K562 (cell line): ENCODE measurements at regions not wholly inside any gene's neighbourhood (a gene's known extent, or its start where the extent isn't known, plus 50 kb on each side); places are given as distances from the start of the nearest gene placed in this dataset.

Experiments used
- ATAC-seq: fragments of 200-7000 bp; cut with Tn5 transposase; 3 replicates; pipeline ENCODE4 v1.9.1; 2020; ENCODE audit warnings: moderate library complexity
- BruUV-seq: library from RNA; stranded (reverse); fragments of 400-500 nt; replicated peaks from 2 replicates; lab custom pipeline; 2021; lab: Mats Ljungman, UMichigan
- CTCF ChIA-PET: fragments of 300-600 bp; formaldehyde crosslinking; extraction: SDS; loops from one replicate; lab custom pipeline; 2021; ENCODE audit warnings: low intra/inter-chr PET ratio; lab: Yijun Ruan, JAX
- POLR2A ChIA-PET: fragments of 300-600, 350-650 bp; sonication (Branson Sonifier 250); formaldehyde crosslinking; extraction: SDS; loops from one replicate; lab custom pipeline; 2021; ENCODE audit warnings: antibody characterized with exemption, inconsistent platforms; lab: Yijun Ruan, JAX
- DNase-seq, 4 experiments: peaks; one replicate each; pipeline versions ENCODE4 v3.0.0 to v3.0.0-alpha.2; 2011 to 2018; ENCODE audit warnings: low spot score in 3 of 4, mixed read lengths in 3 of 4; ENCODE audit errors: extremely low read depth in 1 of 4
- FAIRE-seq: peaks from 2 replicates; lab custom pipeline; 2011; peaks lifted over from hg19 to GRCh38; lab: Jason Lieb, UNC
- H2AFZ ChIP-seq: 2 replicates; pipeline ENCODE4 v1.6.0; 2011; ENCODE audit warnings: low read depth, low read length, control low read depth, inconsistent platforms
- H3K27ac ChIP-seq: fragments of 200-600 bp; 3 replicates; pipeline ENCODE4 v1.8.0; 2011; ENCODE audit warnings: low read depth, mild to moderate bottlenecking, control low read depth, inconsistent platforms, low read length, moderate library complexity, mixed read lengths; ENCODE audit errors: extremely low read depth
- H3K27me3 ChIP-seq, 2 experiments: fragments of 300-600 bp in 1 of 2; 2 replicates in 1 of 2; 3 replicates in 1 of 2; pipeline versions ENCODE4 v1.6.0 to v1.8.0; 2011; ENCODE audit warnings: inconsistent platforms in 2 of 2, low read length in 2 of 2, mild to moderate bottlenecking in 1 of 2, mixed read lengths in 1 of 2, moderate library complexity in 1 of 2; ENCODE audit not compliant: control insufficient read depth in 2 of 2, insufficient read depth in 2 of 2
- H3K36me3 ChIP-seq: fragments of 300-600 bp; 3 replicates; pipeline ENCODE4 v1.8.0; 2011; ENCODE audit warnings: mild to moderate bottlenecking, low read length, inconsistent platforms; ENCODE audit not compliant: control insufficient read depth, insufficient read depth
- H3K4me1 ChIP-seq, 2 experiments: fragments of 200-600 bp in 1 of 2; replicated peaks in 1 of 2; 2 replicates in 1 of 2; 3 replicates in 1 of 2; pipeline versions ENCODE4 v1.5.1 to v1.8.0; 2011; ENCODE audit warnings: inconsistent platforms in 2 of 2, low read length in 2 of 2, mild to moderate bottlenecking in 1 of 2, mixed read lengths in 1 of 2, moderate library complexity in 1 of 2; ENCODE audit not compliant: control insufficient read depth in 2 of 2, insufficient read depth in 2 of 2
- H3K4me2 ChIP-seq: 2 replicates; pipeline ENCODE4 v1.6.1; 2011; ENCODE audit warnings: low read length, control low read depth, inconsistent platforms, mixed read lengths; ENCODE audit not compliant: insufficient read depth
- H3K4me3 ChIP-seq: fragments of 200-600 bp; sonication (generic), shearing (Covaris generic); 2 replicates; pipeline ENCODE4 v1.5.1; 2016; ENCODE audit warnings: control low read depth, inconsistent platforms
- H3K79me2 ChIP-seq: fragments of 200-600 bp; 3 replicates; pipeline ENCODE4 v1.8.0; 2011; ENCODE audit warnings: low read length, inconsistent platforms; ENCODE audit not compliant: control insufficient read depth, insufficient read depth
- H3K9ac ChIP-seq, 2 experiments: 2 replicates each; pipeline versions ENCODE4 v1.6.0 to v1.6.1; 2011; ENCODE audit warnings: low read depth in 2 of 2, low read length in 2 of 2, control low read depth in 1 of 2, inconsistent platforms in 1 of 2, mild to moderate bottlenecking in 1 of 2, mixed read lengths in 1 of 2; ENCODE audit not compliant: insufficient read depth in 1 of 2
- H3K9me1 ChIP-seq: one replicate; pipeline ENCODE4 v1.6.0; 2011; ENCODE audit warnings: inconsistent platforms, mild to moderate bottlenecking, low read length, moderate library complexity; ENCODE audit not compliant: control insufficient read depth, insufficient read depth
- H3K9me3 ChIP-seq: replicated peaks from 2 replicates; pipeline ENCODE4 v1.5.1; 2011; ENCODE audit warnings: low read depth, low read length, inconsistent platforms; ENCODE audit not compliant: control insufficient read depth, insufficient read depth
- H4K20me1 ChIP-seq: replicated peaks from 2 replicates; pipeline ENCODE4 v1.6.1; 2011; ENCODE audit warnings: low read length, inconsistent platforms, mixed read lengths; ENCODE audit not compliant: control insufficient read depth, insufficient read depth
- BRD4 ChIP-seq: fragments of 200-600 bp; sonication (generic); IDR thresholded peaks from 2 replicates; pipeline ENCODE4 v1.6.1; 2017; ENCODE audit warnings: inconsistent platforms
- HOXB6 ChIP-seq: fragments of 250-450 bp; sonication (Bioruptor Pico); IDR thresholded peaks from 2 replicates; pipeline ENCODE4 v1.5.1; 2022; ENCODE audit warnings: mild to moderate bottlenecking, borderline replicate concordance
- JUN ChIP-seq, 2 experiments: sonication (generic) in 1 of 2; formaldehyde crosslinking in 1 of 2; IDR thresholded peaks; 2 replicates each; pipeline versions ENCODE4 v1.6.1 to v1.8.0; 2012 to 2022; ENCODE audit warnings: borderline replicate concordance in 2 of 2, mild to moderate bottlenecking in 2 of 2, improper control_type of control experiment in 1 of 2, low read depth in 1 of 2, low read length in 1 of 2, missing genetic modification reagents in 1 of 2
- MXD1 ChIP-seq: fragments of 250-450 bp; sonication (Bioruptor Pico); IDR thresholded peaks from 2 replicates; pipeline ENCODE4 v1.8.0; 2021; ENCODE audit warnings: borderline replicate concordance, mild to moderate bottlenecking, moderate library complexity; ENCODE audit not compliant: poor library complexity, severe bottlenecking
- NR2C1 ChIP-seq, 2 experiments: fragments of 450-650 bp; IDR thresholded peaks; 2 replicates each; pipeline ENCODE4 v1.6.1; 2017; ENCODE audit warnings: mild to moderate bottlenecking in 2 of 2, antibody characterized with exemption in 1 of 2, inconsistent platforms in 1 of 2, missing compliant biosample characterization in 1 of 2, missing genetic modification characterization in 1 of 2
- SOX6 ChIP-seq: fragments of 450-650 bp; IDR thresholded peaks from 2 replicates; pipeline ENCODE4 v1.6.1; 2014; ENCODE audit warnings: mild to moderate bottlenecking
- VEZF1 ChIP-seq: fragments of 200-800 bp; sonication (Bioruptor generic); IDR thresholded peaks from 2 replicates; pipeline ENCODE4 v1.6.1; 2017; ENCODE audit warnings: missing genetic modification characterization, missing compliant biosample characterization
- ZKSCAN8 ChIP-seq: fragments of 200-800 bp; sonication (Bioruptor generic); IDR thresholded peaks from 2 replicates; pipeline ENCODE4 v1.6.1; 2016; ENCODE audit warnings: missing genetic modification characterization, missing compliant biosample characterization
- ZNF23 ChIP-seq: fragments of 250-450 bp; sonication (Bioruptor Pico); IDR thresholded peaks from 2 replicates; pipeline ENCODE4 v1.4.0; 2020; ENCODE audit warnings: mild to moderate bottlenecking
- in situ Hi-C: fragments of 300-500 bp; cut with MboI; formaldehyde crosslinking; loops from 4 replicates; pipeline ENCODE4 v1.15.0; 2018; ENCODE audit warnings: inconsistent platforms, mixed read lengths
- intact Hi-C: fragments of 100-400 bp; cut with micrococcal nuclease; formaldehyde crosslinking; loops from 2 replicates; pipeline ENCODE4 v1.14.2; 2022
- TF ChIP-seq, protein P1 (sequence below): IDR thresholded peaks from 2 replicates; pipeline ENCODE4 v1.6.1; 2014; ENCODE audit warnings: antibody characterized with exemption
- TF ChIP-seq, protein P2 (sequence below): fragments of 250-450 bp; sonication (Bioruptor Pico); IDR thresholded peaks from 2 replicates; pipeline ENCODE4 v1.4.0; 2020; ENCODE audit warnings: mild to moderate bottlenecking, moderate library complexity, borderline replicate concordance

DNA sequence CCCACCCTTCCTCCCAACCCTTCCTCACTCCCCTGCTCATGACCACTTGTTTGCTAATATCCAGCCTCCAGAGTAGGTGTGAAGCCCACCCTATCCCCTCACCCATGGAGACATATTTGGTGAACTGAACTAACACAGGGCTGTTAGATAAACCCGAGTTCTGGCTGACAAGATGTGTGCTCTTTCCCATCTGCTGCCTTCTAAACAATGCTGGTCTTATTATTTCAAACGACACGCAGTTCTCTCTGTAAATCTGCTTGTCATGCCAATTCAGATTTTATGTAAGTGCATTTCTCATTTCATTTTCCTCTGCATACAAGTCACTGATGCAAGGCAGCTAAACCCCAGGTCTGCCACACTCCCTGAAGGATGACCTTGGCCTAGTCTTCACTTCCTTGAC, 343.0 kb upstream of the CDH5 start (continued):
- TF ChIP-seq, protein P1, sequence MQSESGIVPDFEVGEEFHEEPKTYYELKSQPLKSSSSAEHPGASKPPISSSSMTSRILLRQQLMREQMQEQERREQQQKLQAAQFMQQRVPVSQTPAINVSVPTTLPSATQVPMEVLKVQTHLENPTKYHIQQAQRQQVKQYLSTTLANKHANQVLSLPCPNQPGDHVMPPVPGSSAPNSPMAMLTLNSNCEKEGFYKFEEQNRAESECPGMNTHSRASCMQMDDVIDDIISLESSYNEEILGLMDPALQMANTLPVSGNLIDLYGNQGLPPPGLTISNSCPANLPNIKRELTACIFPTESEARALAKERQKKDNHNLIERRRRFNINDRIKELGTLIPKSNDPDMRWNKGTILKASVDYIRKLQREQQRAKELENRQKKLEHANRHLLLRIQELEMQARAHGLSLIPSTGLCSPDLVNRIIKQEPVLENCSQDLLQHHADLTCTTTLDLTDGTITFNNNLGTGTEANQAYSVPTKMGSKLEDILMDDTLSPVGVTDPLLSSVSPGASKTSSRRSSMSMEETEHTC, result no peak
- no peak for TF ChIP-seq MXD1 (CRISPR knock-in tag)
- no peak for TF ChIP-seq VEZF1 (CRISPR knock-in tag)
- no peak for TF ChIP-seq SOX6

DNA sequence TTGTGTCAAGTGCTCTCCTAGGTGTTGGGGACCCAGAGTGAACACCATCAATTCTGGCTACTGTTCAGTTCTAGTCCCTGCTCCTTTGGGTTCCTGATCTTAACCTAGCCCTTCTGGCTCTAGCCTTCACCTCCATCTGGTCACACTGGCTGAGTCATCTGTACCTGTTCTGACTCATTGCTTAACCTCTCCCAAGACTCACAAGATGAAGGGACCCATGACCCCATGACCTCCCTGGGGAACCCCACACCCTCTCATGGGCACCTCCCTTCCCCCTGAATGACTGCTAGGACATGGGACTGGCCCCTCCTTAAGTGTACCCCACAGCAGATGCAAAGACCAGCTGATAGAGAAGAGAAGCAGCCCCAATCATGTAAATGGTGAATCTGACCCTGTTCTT, 345.8 kb upstream of the CDH5 start:
- Histone ChIP-seq H4K20me1 (no peaks in the 10 kb centered on the region), H3K4me1 (no peaks in the 10 kb centered on the region; a peak in 1 of 5 replicates), H3K4me3 (no peak overlapping the region), H3K27me3 (no peaks in the 10 kb centered on the region; a peak in 1 of 5 replicates), H2AFZ (no peak overlapping the region), H3K9ac (no peak overlapping the region), H3K9me1 (no peaks in the 10 kb centered on the region), H3K4me2 (no peak overlapping the region), H3K9me3 (no peaks in the 10 kb centered on the region), H3K27ac (no peak overlapping the region), H3K36me3 (no peaks in the 10 kb centered on the region), H3K79me2 (no peaks in the 10 kb centered on the region)
- POLR2A ChIA-PET, result no interaction called here
- intact Hi-C loops (no loop called here), in situ Hi-C loops (no loop called here)
- no peak for FAIRE-seq
- BruUV-seq, result no TSS peak
- DNase-seq, result peak in 1 of 4 experiments; percentile 14
- CTCF ChIA-PET, result no interaction called here
- no peak for ATAC-seq
- TF ChIP-seq BRD4, result no peak
- no peak for TF ChIP-seq HOXB6 (CRISPR knock-in tag)
- no peak for TF ChIP-seq NR2C1 (IDR thresholded peaks at IDR 0.05)
- peak; percentile 21; the same call in 1 of the 2 replicates for TF ChIP-seq NR2C1 (tag; IDR thresholded peaks at IDR 0.05)
- no peak for TF ChIP-seq ZNF23 (CRISPR knock-in tag)
- TF ChIP-seq, protein P2, sequence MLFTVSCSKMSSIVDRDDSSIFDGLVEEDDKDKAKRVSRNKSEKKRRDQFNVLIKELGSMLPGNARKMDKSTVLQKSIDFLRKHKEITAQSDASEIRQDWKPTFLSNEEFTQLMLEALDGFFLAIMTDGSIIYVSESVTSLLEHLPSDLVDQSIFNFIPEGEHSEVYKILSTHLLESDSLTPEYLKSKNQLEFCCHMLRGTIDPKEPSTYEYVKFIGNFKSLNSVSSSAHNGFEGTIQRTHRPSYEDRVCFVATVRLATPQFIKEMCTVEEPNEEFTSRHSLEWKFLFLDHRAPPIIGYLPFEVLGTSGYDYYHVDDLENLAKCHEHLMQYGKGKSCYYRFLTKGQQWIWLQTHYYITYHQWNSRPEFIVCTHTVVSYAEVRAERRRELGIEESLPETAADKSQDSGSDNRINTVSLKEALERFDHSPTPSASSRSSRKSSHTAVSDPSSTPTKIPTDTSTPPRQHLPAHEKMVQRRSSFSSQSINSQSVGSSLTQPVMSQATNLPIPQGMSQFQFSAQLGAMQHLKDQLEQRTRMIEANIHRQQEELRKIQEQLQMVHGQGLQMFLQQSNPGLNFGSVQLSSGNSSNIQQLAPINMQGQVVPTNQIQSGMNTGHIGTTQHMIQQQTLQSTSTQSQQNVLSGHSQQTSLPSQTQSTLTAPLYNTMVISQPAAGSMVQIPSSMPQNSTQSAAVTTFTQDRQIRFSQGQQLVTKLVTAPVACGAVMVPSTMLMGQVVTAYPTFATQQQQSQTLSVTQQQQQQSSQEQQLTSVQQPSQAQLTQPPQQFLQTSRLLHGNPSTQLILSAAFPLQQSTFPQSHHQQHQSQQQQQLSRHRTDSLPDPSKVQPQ (CRISPR knock-in tag), result no peak
- TF ChIP-seq ZKSCAN8 (CRISPR knock-in tag), result no peak
- 0 out of 2 replicates have a peak, but pooled peaks have one; percentile 58 for TF ChIP-seq JUN (IDR thresholded peaks at IDR 0.05; ENCODE audit: borderline replicate concordance, low read depth, low read length)
- TF ChIP-seq JUN (CRISPR knock-in tag; IDR thresholded peaks at IDR 0.05; ENCODE audit: borderline replicate concordance), result no peak
